Loucy (cell line): ENCODE measurements at regions not wholly inside any gene's neighbourhood (a gene's known extent, or its start where the extent isn't known, plus 50 kb on each side); places are given as distances from the start of the nearest gene placed in this dataset.
"Not testable (repeated sequence)": the region's sequence is repeated elsewhere in the genome, so short reads cannot be mapped to it uniquely, and the experiment has no call there.

Experiments
- CTCF ChIP-seq: fragments of 200-600 bp; sonication (generic); conservative IDR thresholded peaks from 2 replicates; pipeline ENCODE4 v1.5.1; 2014; ENCODE audit warnings: mild to moderate bottlenecking, antibody characterized with exemption, low read length
- EZH2phosphoT487 ChIP-seq: fragments of 200-600 bp; IDR thresholded peaks from 2 replicates; pipeline ENCODE4 v1.6.1; 2018; ENCODE audit warnings: antibody characterized with exemption, mild to moderate bottlenecking, moderate library complexity, borderline replicate concordance

- not testable (repeated sequence) for TF ChIP-seq CTCF, EZH2phosphoT487
These were observed 110.5 kb downstream of the NPIPA7 start for GRCh38 chr16:16489466-16489865.
